ENCODE measurements at regions not wholly inside any gene's neighbourhood (a gene's known extent, or its start where the extent isn't known, plus 50 kb on each side); places are given as distances from the start of the nearest gene placed in this dataset.

GRCh38 chr16:51458356-51459140 lies 307.5 kb upstream of the SALL1 start:
- TF ChIP-seq POLR2A (IDR thresholded peaks at IDR 0.05) (no peak), CTCF (IDR thresholded peaks at IDR 0.05) (no peak)

Data from transverse colon (tissue), 3 donors.